Mesendoderm (in vitro differentiated cells): ENCODE measurements at regions not wholly inside any gene's neighbourhood (a gene's known extent, or its start where the extent isn't known, plus 50 kb on each side); places are given as distances from the start of the nearest gene placed in this dataset.

Experiments used
- DNase-seq: peaks from one replicate; pipeline ENCODE4 v3.0.0; 2013
- H2AK5ac ChIP-seq: 2 replicates; pipeline ENCODE4 v1.6.1; 2013; ENCODE audit warnings: low read length, inconsistent platforms
- H2BK120ac ChIP-seq: 2 replicates; pipeline ENCODE4 v1.6.1; 2013; ENCODE audit warnings: low read depth, mild to moderate bottlenecking, low read length, moderate library complexity, mixed read lengths
- H2BK15ac ChIP-seq: replicated peaks from 2 replicates; pipeline ENCODE4 v1.6.1; 2013; ENCODE audit warnings: low read depth, mild to moderate bottlenecking, moderate library complexity
- H2BK5ac ChIP-seq: 2 replicates; pipeline ENCODE4 v1.6.1; 2013; ENCODE audit warnings: low read length, inconsistent platforms
- H3K18ac ChIP-seq: 2 replicates; pipeline ENCODE4 v1.6.1; 2013; ENCODE audit warnings: mild to moderate bottlenecking, low read length, mixed read lengths
- H3K23ac ChIP-seq: one replicate; pipeline ENCODE4 v1.6.1; 2013; ENCODE audit warnings: low read length
- H3K27ac ChIP-seq: 2 replicates; pipeline ENCODE4 v1.5.1; 2013; ENCODE audit warnings: low read depth, mild to moderate bottlenecking, inconsistent platforms, low read length, moderate library complexity
- H3K27me3 ChIP-seq: 2 replicates; pipeline ENCODE4 v1.6.1; 2013; ENCODE audit warnings: low read length, control low read depth, mild to moderate bottlenecking, inconsistent platforms; ENCODE audit not compliant: insufficient read depth, poor library complexity
- H3K36me3 ChIP-seq: 2 replicates; pipeline ENCODE4 v1.6.1; 2013; ENCODE audit warnings: low read length, inconsistent platforms; ENCODE audit not compliant: control insufficient read depth, insufficient read depth
- H3K4ac ChIP-seq: one replicate; pipeline ENCODE4 v1.6.1; 2013; ENCODE audit warnings: low read depth, mild to moderate bottlenecking, low read length, moderate library complexity
- H3K4me1 ChIP-seq: 2 replicates; pipeline ENCODE4 v1.6.1; 2013; ENCODE audit warnings: low read depth, low read length, inconsistent platforms; ENCODE audit not compliant: control insufficient read depth
- H3K4me2 ChIP-seq: 2 replicates; pipeline ENCODE4 v1.6.1; 2013; ENCODE audit warnings: low read length
- H3K4me3 ChIP-seq: 2 replicates; pipeline ENCODE4 v1.5.1; 2013; ENCODE audit warnings: mild to moderate bottlenecking, low read length
- H3K56ac ChIP-seq: one replicate; pipeline ENCODE4 v1.6.1; 2013; ENCODE audit warnings: low read length
- H3K79me1 ChIP-seq: 2 replicates; pipeline ENCODE4 v1.6.1; 2013; ENCODE audit warnings: low read length, inconsistent platforms
- H3K79me2 ChIP-seq: 2 replicates; pipeline ENCODE4 v1.6.1; 2013; ENCODE audit warnings: mild to moderate bottlenecking, low read length; ENCODE audit not compliant: control insufficient read depth, insufficient read depth
- H3K9ac ChIP-seq: 2 replicates; pipeline ENCODE4 v1.6.1; 2013; ENCODE audit warnings: low read length, inconsistent platforms
- H4K5ac ChIP-seq: one replicate; pipeline ENCODE4 v1.6.1; 2013; ENCODE audit warnings: low read length
- H4K8ac ChIP-seq: one replicate; pipeline ENCODE4 v1.6.1; 2013; ENCODE audit warnings: low read depth, mild to moderate bottlenecking, control low read depth, low read length, moderate library complexity
- WGBS: extraction: QIAGEN DNeasy Blood & Tissue Kit; methylation state at CpG from one replicate; pipeline ENCODE4 v1.1.7; 2013; ENCODE audit warnings: low lambda C conversion rate, missing lambda C conversion rate; ENCODE audit not compliant: insufficient coverage; ENCODE audit errors: extremely low coverage; 5-methylcytosine and 5-hydroxymethylcytosine counted together

DNA sequence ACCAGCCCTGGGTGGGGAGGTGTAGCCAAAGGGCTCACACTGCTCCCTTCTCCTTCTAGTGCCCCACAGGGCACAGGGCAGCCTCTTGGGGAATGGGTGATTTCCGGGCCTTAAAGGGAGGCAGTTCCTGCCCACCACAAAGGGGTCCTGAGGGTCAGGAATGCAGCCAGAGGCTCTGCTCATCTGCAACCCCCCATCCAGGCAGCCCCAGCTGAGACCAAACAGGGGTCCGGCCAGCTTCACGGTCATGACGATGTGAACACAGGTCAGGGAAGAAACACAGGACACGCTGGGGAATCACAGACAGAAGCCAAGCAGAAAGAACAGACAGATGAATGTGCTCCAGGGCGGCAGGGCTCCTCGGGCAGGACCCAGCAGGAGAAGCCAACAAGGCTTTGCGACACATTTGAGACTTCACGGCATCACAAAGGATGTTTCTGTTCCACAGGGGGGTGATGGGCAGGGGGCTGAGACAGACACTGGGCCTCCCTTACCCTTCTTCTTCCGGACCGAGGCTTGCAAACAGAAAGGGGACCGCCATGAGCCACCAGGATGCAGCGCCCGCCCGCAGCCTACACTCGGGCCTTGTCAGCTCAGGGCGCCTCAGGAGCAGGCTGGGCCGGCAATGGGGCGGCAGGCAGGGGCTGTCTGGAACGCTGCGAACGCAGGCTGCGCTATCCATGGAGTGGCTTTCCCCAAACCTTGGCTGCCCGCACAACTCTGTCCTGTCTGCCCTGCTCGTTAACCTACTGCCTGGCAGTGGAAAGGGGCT lies 101.9 kb downstream of the CTTN start:
- no peak overlapping the region for H4K5ac ChIP-seq
- H2BK15ac ChIP-seq, result no peak overlapping the region
- no peak overlapping the region for H3K4me2 ChIP-seq
- H3K4me3 ChIP-seq, result no peak overlapping the region
- no peak overlapping the region for H3K27ac ChIP-seq
- peak overlapping the region; percentile 15 for H3K56ac ChIP-seq
- no CpG with 5 or more reads among the region's 25 CpGs for WGBS
- H2BK5ac ChIP-seq, result no peak overlapping the region
- no peaks in the 10 kb centered on the region for H3K27me3 ChIP-seq
- H3K79me1 ChIP-seq, result no peaks in the 10 kb centered on the region
- no peak overlapping the region for H3K9ac ChIP-seq
- no peak overlapping the region for H2BK120ac ChIP-seq
- H2AK5ac ChIP-seq, result no peak overlapping the region
- H3K23ac ChIP-seq, result no peak overlapping the region
- H3K36me3 ChIP-seq, result no peaks in the 10 kb centered on the region
- no peaks in the 10 kb centered on the region for H3K79me2 ChIP-seq
- no peak for DNase-seq
- H3K18ac ChIP-seq, result no peak overlapping the region
- H3K4me1 ChIP-seq, result no peaks in the 10 kb centered on the region
- H3K4ac ChIP-seq, result no peak overlapping the region
- no peak overlapping the region for H4K8ac ChIP-seq

DNA sequence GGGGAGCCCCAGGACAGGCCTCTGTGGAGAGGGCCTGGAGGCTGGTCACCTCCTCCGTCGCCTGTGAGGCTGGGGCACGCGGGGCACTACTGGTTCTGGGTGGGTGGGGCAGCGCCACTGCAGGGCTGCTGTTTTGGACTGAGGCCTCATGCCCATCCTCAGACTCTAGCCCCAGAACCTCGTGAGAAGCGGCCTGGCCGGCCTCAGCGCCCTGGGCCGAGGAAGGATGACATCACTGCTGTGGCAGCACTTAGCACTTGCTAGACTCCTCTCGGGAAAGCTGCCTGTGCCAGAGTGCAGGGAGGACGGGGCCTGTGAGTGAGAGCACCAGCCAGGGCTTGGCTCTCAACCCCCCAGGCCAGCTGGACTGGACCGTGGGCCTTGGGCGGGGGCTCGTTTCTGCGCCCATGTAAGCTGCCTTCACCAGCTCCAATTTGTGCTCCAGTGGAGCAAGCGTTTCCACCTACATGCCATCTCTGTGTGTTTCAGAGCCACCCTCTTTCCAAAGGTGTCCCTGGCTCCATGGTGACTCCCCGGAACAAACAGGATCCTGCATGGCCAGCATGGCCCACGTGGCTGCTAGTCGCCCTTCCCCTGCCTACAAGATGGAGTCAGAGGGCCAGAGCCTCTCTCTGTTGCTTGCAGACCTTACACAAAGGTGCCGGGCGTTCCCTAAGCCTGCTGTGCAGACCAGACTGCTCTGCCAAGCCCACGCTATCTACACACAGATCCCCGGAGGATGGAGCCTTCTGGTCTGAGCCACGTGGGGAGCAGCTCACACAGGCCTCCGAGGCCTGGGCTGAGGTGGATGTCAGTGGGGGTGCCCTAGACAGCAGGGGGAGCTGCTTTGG lies 102.9 kb downstream of the CTTN start:
- Histone ChIP-seq H3K56ac (no peak overlapping the region), H3K79me1 (no peaks in the 10 kb centered on the region), H2BK15ac (no peak overlapping the region), H2AK5ac (no peak overlapping the region), H3K4me1 (no peaks in the 10 kb centered on the region), H4K5ac (no peak overlapping the region), H3K9ac (no peak overlapping the region), H3K23ac (no peak overlapping the region), H3K4me3 (no peak overlapping the region), H4K8ac (no peak overlapping the region), H2BK120ac (no peak overlapping the region), H2BK5ac (no peak overlapping the region), H3K27me3 (no peaks in the 10 kb centered on the region), H3K27ac (no peak overlapping the region), H3K36me3 (no peaks in the 10 kb centered on the region), H3K4me2 (no peak overlapping the region), H3K4ac (no peak overlapping the region), H3K79me2 (no peaks in the 10 kb centered on the region), H3K18ac (no peak overlapping the region)
- peak; percentile 58 for DNase-seq
- no CpG with 5 or more reads among the region's 26 CpGs for WGBS

DNA sequence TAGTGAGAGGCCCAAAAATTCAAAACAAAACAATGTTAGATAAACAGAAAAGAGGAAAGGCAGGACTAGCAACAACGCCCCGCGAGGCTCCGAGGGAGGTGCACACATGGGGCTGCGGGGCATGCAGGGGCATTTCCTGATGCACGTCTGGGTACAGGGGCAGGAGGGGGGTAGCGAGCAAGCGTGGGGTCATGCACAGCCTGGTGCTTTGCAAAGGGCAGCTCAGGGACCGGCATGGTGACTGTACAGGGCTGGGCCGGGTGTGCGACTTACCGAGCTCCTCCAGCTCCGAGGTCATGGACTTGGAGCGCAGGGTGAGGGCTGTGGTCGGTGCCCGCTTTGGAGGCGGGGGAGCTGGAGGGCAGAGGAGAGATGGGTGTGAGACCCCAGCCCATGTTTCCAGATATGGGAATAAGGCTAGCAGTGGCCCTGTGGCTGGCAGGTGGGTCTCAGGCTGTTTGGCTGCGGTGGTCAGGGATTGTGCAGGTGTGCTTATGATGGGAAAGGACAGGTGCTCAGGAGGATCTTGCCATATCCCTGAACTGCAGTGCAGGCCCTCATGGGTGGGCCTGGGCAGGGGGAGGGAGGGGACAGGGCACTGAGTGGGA lies 103.7 kb downstream of the CTTN start:
- Histone ChIP-seq H2BK120ac (no peak overlapping the region), H3K79me1 (no peaks in the 10 kb centered on the region), H4K5ac (no peak overlapping the region), H2BK5ac (no peak overlapping the region), H3K79me2 (no peaks in the 10 kb centered on the region), H3K18ac (no peak overlapping the region), H3K36me3 (no peaks in the 10 kb centered on the region), H3K27me3 (no peaks in the 10 kb centered on the region), H3K4me2 (no peak overlapping the region), H2BK15ac (no peak overlapping the region), H3K4me3 (no peak overlapping the region), H4K8ac (no peak overlapping the region), H3K27ac (no peak overlapping the region), H3K9ac (no peak overlapping the region), H3K56ac (no peak overlapping the region), H3K4ac (no peak overlapping the region), H2AK5ac (no peak overlapping the region), H3K4me1 (no peaks in the 10 kb centered on the region), H3K23ac (no peak overlapping the region)
- DNase-seq, result no peak
- WGBS, result no CpG with 5 or more reads among the region's 18 CpGs

DNA sequence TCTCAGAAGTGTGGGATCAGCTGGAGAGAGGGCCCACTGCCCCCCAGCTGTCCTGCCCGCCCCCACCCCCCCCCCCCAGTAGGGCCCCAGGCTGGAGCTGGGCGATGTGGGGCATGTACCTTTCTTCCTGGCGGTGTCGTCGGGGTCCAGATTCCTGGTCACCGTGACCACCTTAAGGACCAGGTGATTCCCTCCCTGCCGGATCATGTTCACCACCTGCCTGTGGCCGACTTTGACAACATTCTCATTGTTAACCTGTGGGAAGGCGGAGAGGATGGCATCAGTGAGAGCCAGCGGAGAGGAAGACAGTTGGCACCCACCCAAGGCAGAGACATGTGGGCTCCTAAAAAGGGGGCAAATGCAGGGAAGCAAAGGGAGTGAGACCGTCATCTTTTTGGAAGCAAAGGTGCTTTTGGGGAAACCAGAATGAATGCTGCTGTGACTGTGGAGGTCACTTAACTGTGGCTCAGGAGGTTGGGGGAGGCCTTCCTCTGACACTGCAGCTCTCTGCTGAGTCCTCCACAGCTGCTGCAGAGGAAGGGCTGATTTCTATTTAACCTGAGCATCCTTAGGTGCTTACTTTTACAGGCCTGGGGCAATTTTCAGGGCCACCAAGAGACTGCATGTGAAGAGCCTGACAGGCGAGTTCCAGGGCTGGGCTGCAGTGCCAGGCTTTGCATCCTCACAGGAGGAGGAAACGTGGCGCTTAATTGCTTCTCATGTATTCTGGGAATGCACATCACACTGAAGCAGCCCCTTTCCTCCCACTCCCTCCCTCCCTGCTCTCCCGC lies 104.5 kb downstream of the CTTN start:
- Histone ChIP-seq H3K79me2 (no peaks in the 10 kb centered on the region), H3K79me1 (no peaks in the 10 kb centered on the region), H3K4ac (no peak overlapping the region), H3K4me3 (no peak overlapping the region), H3K36me3 (no peaks in the 10 kb centered on the region), H3K4me1 (no peaks in the 10 kb centered on the region), H2BK120ac (no peak overlapping the region), H3K4me2 (no peak overlapping the region), H3K56ac (no peak overlapping the region), H3K9ac (no peak overlapping the region), H2BK5ac (no peak overlapping the region), H2AK5ac (no peak overlapping the region), H4K8ac (no peak overlapping the region), H4K5ac (no peak overlapping the region), H2BK15ac (no peak overlapping the region), H3K23ac (no peak overlapping the region), H3K18ac (no peak overlapping the region), H3K27ac (no peak overlapping the region), H3K27me3 (no peaks in the 10 kb centered on the region)
- DNase-seq, result no peak
- no CpG with 5 or more reads among the region's 15 CpGs for WGBS

DNA sequence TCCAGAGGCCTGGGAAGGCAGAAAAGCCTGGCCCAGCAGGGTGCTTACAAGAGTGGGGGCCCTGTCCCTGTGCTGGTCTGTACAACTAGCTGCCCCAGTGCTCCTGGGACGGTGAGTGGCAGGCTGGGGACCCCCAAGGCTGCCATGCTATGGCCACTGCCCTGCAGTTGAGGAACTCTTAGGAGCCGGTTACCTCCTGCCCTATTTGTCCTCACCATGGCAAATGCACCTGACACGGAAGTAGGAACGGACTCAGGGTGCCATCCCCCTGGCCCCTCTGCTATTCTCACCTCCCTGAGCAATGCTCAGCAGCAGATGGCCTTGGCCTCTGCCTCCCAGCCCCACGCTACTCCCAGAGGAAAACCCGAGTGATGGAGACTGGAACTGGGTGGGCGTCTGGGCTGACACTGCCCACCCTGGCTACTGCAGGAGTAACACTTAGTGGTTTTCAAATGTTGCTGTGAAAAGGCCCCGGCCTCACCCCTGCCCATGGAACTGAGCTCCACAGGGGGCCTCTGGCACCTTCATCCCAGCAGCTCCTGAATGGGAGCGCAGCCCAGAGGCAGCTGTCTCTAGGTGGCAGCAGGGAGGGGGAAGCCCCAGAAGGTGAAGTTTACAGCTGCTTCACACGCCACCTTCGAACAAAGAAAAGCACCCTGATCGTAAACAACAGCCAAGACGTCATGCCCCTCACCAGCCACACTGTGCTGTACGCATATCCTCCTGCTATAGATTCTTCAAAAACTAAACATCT lies 105.3 kb downstream of the CTTN start:
- peak; percentile 52 for DNase-seq
- no peak overlapping the region for H3K4me2 ChIP-seq
- H3K4me3 ChIP-seq, result no peak overlapping the region
- no peak overlapping the region for H3K56ac ChIP-seq
- no peaks in the 10 kb centered on the region for H3K79me1 ChIP-seq
- H3K4ac ChIP-seq, result no peak overlapping the region
- H3K36me3 ChIP-seq, result no peaks in the 10 kb centered on the region
- no peak overlapping the region for H3K18ac ChIP-seq
- H2BK15ac ChIP-seq, result no peak overlapping the region
- H3K23ac ChIP-seq, result no peak overlapping the region
- no peak overlapping the region for H3K27ac ChIP-seq
- peak overlapping the region; percentile 8 for H3K9ac ChIP-seq
- no peak overlapping the region for H2BK120ac ChIP-seq
- no peak overlapping the region for H2AK5ac ChIP-seq
- H3K27me3 ChIP-seq, result no peaks in the 10 kb centered on the region
- no peaks in the 10 kb centered on the region for H3K4me1 ChIP-seq
- no peaks in the 10 kb centered on the region for H3K79me2 ChIP-seq
- no CpG with 5 or more reads among the region's 14 CpGs for WGBS
- H4K5ac ChIP-seq, result no peak overlapping the region
- H4K8ac ChIP-seq, result no peak overlapping the region
- no peak overlapping the region for H2BK5ac ChIP-seq
